Endothelial cell of umbilical vein (primary cell): ENCODE measurements at regions not wholly inside any gene's neighbourhood (a gene's known extent, or its start where the extent isn't known, plus 50 kb on each side); places are given as distances from the start of the nearest gene placed in this dataset.

Experiments
- BruUV-seq: library from RNA; stranded (reverse); fragments of 400-500 nt; replicated peaks from 2 replicates; lab custom pipeline; 2021; lab: Mats Ljungman, UMichigan
- CTCF ChIA-PET: fragments of 300-600, 350-600 bp; sonication (Branson Sonifier 250); formaldehyde crosslinking; loops from one replicate; lab custom pipeline; 2021; ENCODE audit warnings: antibody characterized with exemption, inconsistent platforms; lab: Charles Lee
- POLR2A ChIA-PET: fragments of 300-600, 350-600 bp; sonication (Branson Sonifier 250); formaldehyde crosslinking; loops from one replicate; lab custom pipeline; 2021; ENCODE audit warnings: antibody characterized with exemption, inconsistent platforms; lab: Charles Lee
- DNase-seq: peaks from one replicate; pipeline ENCODE4 v3.0.0-alpha.2; 2011; ENCODE audit warnings: low read depth, low spot score
- FAIRE-seq: peaks from 2 replicates; lab custom pipeline; 2011; peaks lifted over from hg19 to GRCh38; lab: Jason Lieb, UNC
- H2AFZ ChIP-seq: 2 replicates; pipeline ENCODE4 v1.6.0; 2012; ENCODE audit warnings: low read depth, low read length, control low read depth, inconsistent platforms
- H3K27ac ChIP-seq: 2 replicates; pipeline ENCODE4 v1.5.1; 2011; ENCODE audit warnings: low read depth, mild to moderate bottlenecking, control low read depth, low read length, moderate library complexity; ENCODE audit not compliant: insufficient read depth
- H3K27me3 ChIP-seq, 2 experiments: 2 replicates each; pipeline versions ENCODE4 v1.6.0 to v1.6.1; 2011; ENCODE audit warnings: low read length in 2 of 2, mixed read lengths in 1 of 2; ENCODE audit not compliant: control insufficient read depth in 2 of 2, insufficient read depth in 2 of 2
- H3K36me3 ChIP-seq, 2 experiments: 2 replicates in 1 of 2; 3 replicates in 1 of 2; pipeline ENCODE4 v1.5.1; 2011; ENCODE audit warnings: low read length in 2 of 2, mild to moderate bottlenecking in 1 of 2, moderate library complexity in 1 of 2; ENCODE audit not compliant: control insufficient read depth in 2 of 2, insufficient read depth in 2 of 2; ENCODE audit errors: extremely low read depth in 1 of 2
- H3K4me1 ChIP-seq: 3 replicates; pipeline ENCODE4 v1.5.1; 2011; ENCODE audit warnings: mild to moderate bottlenecking, low read length; ENCODE audit not compliant: control insufficient read depth, insufficient read depth; ENCODE audit errors: extremely low read depth
- H3K4me2 ChIP-seq: 2 replicates; pipeline ENCODE4 v1.6.1; 2011; ENCODE audit warnings: low read length, control low read depth, mixed read lengths; ENCODE audit not compliant: insufficient read depth
- H3K4me3 ChIP-seq, 3 experiments: fragments of 200-600 bp in 1 of 3; sonication (generic), shearing (Covaris generic) in 1 of 3; replicated peaks in 1 of 3; 2 replicates each; pipeline ENCODE4 v1.5.1; 2011 to 2016; ENCODE audit warnings: control low read depth in 3 of 3, low read length in 3 of 3, mild to moderate bottlenecking in 2 of 3, inconsistent platforms in 1 of 3, low read depth in 1 of 3, moderate library complexity in 1 of 3; ENCODE audit not compliant: insufficient read depth in 1 of 3
- H3K79me2 ChIP-seq: 2 replicates; pipeline ENCODE4 v1.6.0; 2012; ENCODE audit warnings: low read length, inconsistent platforms; ENCODE audit not compliant: control insufficient read depth, insufficient read depth
- H3K9ac ChIP-seq: replicated peaks from 2 replicates; pipeline ENCODE3; 2011; ENCODE audit warnings: low read length, control low read depth; ENCODE audit not compliant: insufficient read depth; ENCODE audit errors: extremely low read depth
- H3K9me1 ChIP-seq: replicated peaks from 3 replicates; pipeline ENCODE4 v1.6.0; 2011; ENCODE audit warnings: mild to moderate bottlenecking, low read length; ENCODE audit not compliant: control insufficient read depth, insufficient read depth; ENCODE audit errors: extremely low read depth
- H3K9me3 ChIP-seq: replicated peaks from 2 replicates; pipeline ENCODE4 v1.5.1; 2012; ENCODE audit warnings: low read length, inconsistent platforms; ENCODE audit not compliant: control insufficient read depth, insufficient read depth
- H4K20me1 ChIP-seq: replicated peaks from 2 replicates; pipeline ENCODE3; 2011; ENCODE audit warnings: mild to moderate bottlenecking, low read length; ENCODE audit not compliant: control insufficient read depth, insufficient read depth; ENCODE audit errors: extremely low read depth
- EZH2 ChIP-seq: IDR thresholded peaks from 2 replicates; pipeline ENCODE4 v1.6.1; 2012; ENCODE audit warnings: borderline replicate concordance, low read depth, mild to moderate bottlenecking, moderate library complexity, low read length, inconsistent platforms; ENCODE audit not compliant: severe bottlenecking
- FOS ChIP-seq: IDR thresholded peaks from 2 replicates; pipeline ENCODE4 v1.6.1; 2011; ENCODE audit warnings: mild to moderate bottlenecking, low read length, moderate library complexity, borderline replicate concordance; ENCODE audit not compliant: insufficient read depth
- GATA2 ChIP-seq: IDR thresholded peaks from 2 replicates; pipeline ENCODE4 v1.7.0; 2011; ENCODE audit warnings: low read depth, mild to moderate bottlenecking, moderate library complexity, mixed read lengths, low read length; ENCODE audit not compliant: insufficient read length, insufficient read depth
- JUN ChIP-seq: IDR thresholded peaks from 2 replicates; pipeline ENCODE4 v1.6.1; 2011; ENCODE audit warnings: borderline replicate concordance, low read depth; ENCODE audit not compliant: insufficient read length, insufficient read depth
- MYC ChIP-seq: IDR thresholded peaks from one replicate; pipeline ENCODE4 v1.6.1; 2011; ENCODE audit warnings: mild to moderate bottlenecking, low read depth, low read length
- POLR2A ChIP-seq: IDR thresholded peaks from 2 replicates; pipeline ENCODE4 v1.6.1; 2012; ENCODE audit warnings: low read depth, mild to moderate bottlenecking, control low read depth, low read length
- POLR2AphosphoS5 ChIP-seq: IDR thresholded peaks from 2 replicates; pipeline ENCODE4 v1.6.1; 2012; ENCODE audit warnings: low read depth, mild to moderate bottlenecking, control low read depth, low read length, moderate library complexity; ENCODE audit not compliant: insufficient read depth
- dilution Hi-C: fragments of 300-500 bp; cut with MboI; formaldehyde crosslinking; loops from one replicate; pipeline ENCODE4 v1.15.0; 2019; ENCODE audit warnings: low sequenced_read_pairs; ENCODE audit not compliant: extremely low pct_ligation_motif_present
- intact Hi-C: fragments of 100-400 bp; cut with micrococcal nuclease; formaldehyde crosslinking; loops from one replicate; pipeline ENCODE4 v1.10.0; 2022
- TF ChIP-seq, protein P1 (sequence below): IDR thresholded peaks from 2 replicates; pipeline ENCODE4 v1.6.1; 2011; ENCODE audit not compliant: insufficient read depth, insufficient read length
- TF ChIP-seq, protein P2 (sequence below), 2 donors: IDR thresholded peaks; 1 replicate in 1 of 2; 2 replicates in 1 of 2; pipeline ENCODE4 v1.5.1; 2011; ENCODE audit warnings: low read length in 2 of 2, mild to moderate bottlenecking in 2 of 2, moderate library complexity in 2 of 2, control low read depth in 1 of 2, inconsistent platforms in 1 of 2, low read depth in 1 of 2; ENCODE audit not compliant: insufficient read depth in 1 of 2; ENCODE audit errors: extremely low read depth in 1 of 2

- no peaks in the 10 kb centered on the region for H4K20me1 ChIP-seq
- H3K9me1 ChIP-seq, result no peaks in the 10 kb centered on the region
- TF ChIP-seq, protein P1, sequence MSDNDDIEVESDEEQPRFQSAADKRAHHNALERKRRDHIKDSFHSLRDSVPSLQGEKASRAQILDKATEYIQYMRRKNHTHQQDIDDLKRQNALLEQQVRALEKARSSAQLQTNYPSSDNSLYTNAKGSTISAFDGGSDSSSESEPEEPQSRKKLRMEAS, result no peak
- TF ChIP-seq POLR2AphosphoS5 (no peak), GATA2 (no peak), EZH2 (no peak), JUN (no peak), POLR2A (no peak), MYC (no peak), FOS (no peak)
- TF ChIP-seq, protein P2, sequence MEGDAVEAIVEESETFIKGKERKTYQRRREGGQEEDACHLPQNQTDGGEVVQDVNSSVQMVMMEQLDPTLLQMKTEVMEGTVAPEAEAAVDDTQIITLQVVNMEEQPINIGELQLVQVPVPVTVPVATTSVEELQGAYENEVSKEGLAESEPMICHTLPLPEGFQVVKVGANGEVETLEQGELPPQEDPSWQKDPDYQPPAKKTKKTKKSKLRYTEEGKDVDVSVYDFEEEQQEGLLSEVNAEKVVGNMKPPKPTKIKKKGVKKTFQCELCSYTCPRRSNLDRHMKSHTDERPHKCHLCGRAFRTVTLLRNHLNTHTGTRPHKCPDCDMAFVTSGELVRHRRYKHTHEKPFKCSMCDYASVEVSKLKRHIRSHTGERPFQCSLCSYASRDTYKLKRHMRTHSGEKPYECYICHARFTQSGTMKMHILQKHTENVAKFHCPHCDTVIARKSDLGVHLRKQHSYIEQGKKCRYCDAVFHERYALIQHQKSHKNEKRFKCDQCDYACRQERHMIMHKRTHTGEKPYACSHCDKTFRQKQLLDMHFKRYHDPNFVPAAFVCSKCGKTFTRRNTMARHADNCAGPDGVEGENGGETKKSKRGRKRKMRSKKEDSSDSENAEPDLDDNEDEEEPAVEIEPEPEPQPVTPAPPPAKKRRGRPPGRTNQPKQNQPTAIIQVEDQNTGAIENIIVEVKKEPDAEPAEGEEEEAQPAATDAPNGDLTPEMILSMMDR (IDR thresholded peaks at IDR 0.05; ENCODE audit: extremely low read depth in 1 of 2, insufficient read depth in 1 of 2, low read depth in 1 of 2, low read length in 2 of 2), result no peak
- H3K9me3 ChIP-seq, result no peaks in the 10 kb centered on the region
- DNase-seq, result no peak
- H3K4me3 ChIP-seq, result no peak overlapping the region
- no TSS peak for BruUV-seq
- no peak overlapping the region for H3K27ac ChIP-seq
- no peak overlapping the region for H2AFZ ChIP-seq
- no peak for FAIRE-seq
- no peaks in the 10 kb centered on the region for H3K79me2 ChIP-seq
- H3K4me2 ChIP-seq, result no peak overlapping the region
- no peaks in the 10 kb centered on the region for H3K4me1 ChIP-seq
- ChIA-PET CTCF (interaction anchor here (3.2 kb wide), 1 partner anchor 11 kb away, joined by 14 read pairs; no protein-coding TSS in a partner anchor), POLR2A (no interaction called here)
- intact Hi-C loops, result no loop called here
- no peak overlapping the region for H3K9ac ChIP-seq
- H3K36me3 ChIP-seq, result no peaks in the 10 kb centered on the region
- dilution Hi-C loops, result no loop called here
- peaks cover 1 to 6% of the 10 kb centered on the region in 2 experiments for H3K27me3 ChIP-seq
Measured at GRCh38 chr11:111435046-111435698, 56.1 kb upstream of the POU2AF1 start.
